ENCODE measurements at regions not wholly inside any gene's neighbourhood (a gene's known extent, or its start where the extent isn't known, plus 50 kb on each side); places are given as distances from the start of the nearest gene placed in this dataset.

DNA sequence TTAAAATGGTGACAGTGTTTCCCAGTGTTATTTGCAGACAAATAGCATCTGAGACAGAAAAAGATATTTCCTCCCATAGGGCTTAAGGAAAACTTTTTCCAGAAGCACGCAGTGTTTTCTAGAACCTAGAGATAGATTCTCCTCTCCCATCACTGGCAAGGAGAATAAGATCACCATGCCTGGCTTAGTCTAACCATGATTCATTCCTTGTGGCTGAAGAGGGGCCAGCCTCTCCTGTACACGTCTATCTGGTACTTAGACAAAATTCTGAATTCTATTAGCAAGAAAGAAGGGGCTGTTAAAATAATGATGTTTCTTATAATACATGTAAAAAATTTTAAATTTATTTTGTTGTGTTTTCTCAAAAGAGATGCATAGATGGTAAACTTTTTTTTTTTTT, 296.1 kb upstream of the LDB2 start:
- no peak for TF ChIP-seq POLR2A (IDR thresholded peaks at IDR 0.05)
- TF ChIP-seq CTCF (IDR thresholded peaks at IDR 0.05) = no peak
- no peak for TF ChIP-seq EP300 (IDR thresholded peaks at IDR 0.05; ENCODE audit: low read depth)
- no peak for TF ChIP-seq POLR2AphosphoS5 (IDR thresholded peaks at IDR 0.05)
